ENCODE measurements at regions not wholly inside any gene's neighbourhood (a gene's known extent, or its start where the extent isn't known, plus 50 kb on each side); places are given as distances from the start of the nearest gene placed in this dataset.

DNA sequence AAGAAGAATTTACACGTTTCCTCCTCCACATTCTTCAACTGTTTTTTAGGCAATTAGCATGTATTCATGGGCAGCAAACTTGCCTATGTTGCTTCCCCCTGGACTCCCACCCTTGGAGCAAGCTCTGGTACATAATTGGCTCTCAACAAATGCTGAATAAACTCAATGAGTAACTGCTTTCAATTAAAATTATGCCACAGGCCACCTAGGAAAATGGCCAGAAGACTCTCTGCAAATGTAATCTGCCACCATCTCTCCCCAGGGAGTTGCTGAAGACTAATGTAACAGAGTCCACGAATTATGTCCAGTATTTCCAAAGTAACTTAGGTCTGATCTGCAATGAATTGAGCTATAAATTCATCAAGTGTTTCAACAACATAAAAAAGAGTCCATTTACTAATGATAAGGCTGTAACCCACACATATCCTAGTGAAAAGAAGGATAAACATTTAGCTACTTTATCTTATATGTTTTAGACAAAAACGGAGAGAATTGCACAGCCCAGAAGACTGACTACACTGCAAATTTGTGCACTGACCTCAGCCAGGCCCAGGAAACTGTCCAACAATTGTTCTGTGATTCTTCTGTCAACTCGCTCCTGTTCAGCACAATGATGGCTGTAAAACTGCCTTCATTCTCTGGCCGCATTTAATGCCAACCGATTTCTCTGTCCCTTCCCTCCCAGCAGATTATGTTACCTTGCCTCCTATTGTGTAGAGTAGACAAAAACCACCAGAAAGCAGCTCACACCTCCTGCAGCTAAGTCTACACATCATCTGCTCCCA, 808.6 kb upstream of the ARGLU1 start:
- TF ChIP-seq TOX (CRISPR knock-in tag; IDR thresholded peaks at IDR 0.05; ENCODE audit: borderline replicate concordance): no peak
- no peak for TF ChIP-seq ZFP3 (CRISPR knock-in tag; IDR thresholded peaks at IDR 0.05)
- TF ChIP-seq SNAI2 (CRISPR knock-in tag; IDR thresholded peaks at IDR 0.05): no peak
- TF ChIP-seq RARB (CRISPR knock-in tag; IDR thresholded peaks at IDR 0.05): no peak
- no peak for TF ChIP-seq GLIS3 (CRISPR knock-in tag; IDR thresholded peaks at IDR 0.05)
- TF ChIP-seq ZFP30 (CRISPR knock-in tag; IDR thresholded peaks at IDR 0.05): no peak
- TF ChIP-seq, protein P1, sequence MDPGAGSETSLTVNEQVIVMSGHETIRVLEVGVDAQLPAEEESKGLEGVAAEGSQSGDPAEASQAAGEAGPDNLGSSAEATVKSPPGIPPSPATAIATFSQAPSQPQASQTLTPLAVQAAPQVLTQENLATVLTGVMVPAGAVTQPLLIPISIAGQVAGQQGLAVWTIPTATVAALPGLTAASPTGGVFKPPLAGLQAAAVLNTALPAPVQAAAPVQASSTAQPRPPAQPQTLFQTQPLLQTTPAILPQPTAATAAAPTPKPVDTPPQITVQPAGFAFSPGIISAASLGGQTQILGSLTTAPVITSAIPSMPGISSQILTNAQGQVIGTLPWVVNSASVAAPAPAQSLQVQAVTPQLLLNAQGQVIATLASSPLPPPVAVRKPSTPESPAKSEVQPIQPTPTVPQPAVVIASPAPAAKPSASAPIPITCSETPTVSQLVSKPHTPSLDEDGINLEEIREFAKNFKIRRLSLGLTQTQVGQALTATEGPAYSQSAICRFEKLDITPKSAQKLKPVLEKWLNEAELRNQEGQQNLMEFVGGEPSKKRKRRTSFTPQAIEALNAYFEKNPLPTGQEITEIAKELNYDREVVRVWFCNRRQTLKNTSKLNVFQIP (CRISPR knock-in tag; IDR thresholded peaks at IDR 0.05; ENCODE audit: borderline replicate concordance, low read depth): no peak
- TF ChIP-seq OSR1 (CRISPR knock-in tag; IDR thresholded peaks at IDR 0.05): no peak
- TF ChIP-seq, protein P2, sequence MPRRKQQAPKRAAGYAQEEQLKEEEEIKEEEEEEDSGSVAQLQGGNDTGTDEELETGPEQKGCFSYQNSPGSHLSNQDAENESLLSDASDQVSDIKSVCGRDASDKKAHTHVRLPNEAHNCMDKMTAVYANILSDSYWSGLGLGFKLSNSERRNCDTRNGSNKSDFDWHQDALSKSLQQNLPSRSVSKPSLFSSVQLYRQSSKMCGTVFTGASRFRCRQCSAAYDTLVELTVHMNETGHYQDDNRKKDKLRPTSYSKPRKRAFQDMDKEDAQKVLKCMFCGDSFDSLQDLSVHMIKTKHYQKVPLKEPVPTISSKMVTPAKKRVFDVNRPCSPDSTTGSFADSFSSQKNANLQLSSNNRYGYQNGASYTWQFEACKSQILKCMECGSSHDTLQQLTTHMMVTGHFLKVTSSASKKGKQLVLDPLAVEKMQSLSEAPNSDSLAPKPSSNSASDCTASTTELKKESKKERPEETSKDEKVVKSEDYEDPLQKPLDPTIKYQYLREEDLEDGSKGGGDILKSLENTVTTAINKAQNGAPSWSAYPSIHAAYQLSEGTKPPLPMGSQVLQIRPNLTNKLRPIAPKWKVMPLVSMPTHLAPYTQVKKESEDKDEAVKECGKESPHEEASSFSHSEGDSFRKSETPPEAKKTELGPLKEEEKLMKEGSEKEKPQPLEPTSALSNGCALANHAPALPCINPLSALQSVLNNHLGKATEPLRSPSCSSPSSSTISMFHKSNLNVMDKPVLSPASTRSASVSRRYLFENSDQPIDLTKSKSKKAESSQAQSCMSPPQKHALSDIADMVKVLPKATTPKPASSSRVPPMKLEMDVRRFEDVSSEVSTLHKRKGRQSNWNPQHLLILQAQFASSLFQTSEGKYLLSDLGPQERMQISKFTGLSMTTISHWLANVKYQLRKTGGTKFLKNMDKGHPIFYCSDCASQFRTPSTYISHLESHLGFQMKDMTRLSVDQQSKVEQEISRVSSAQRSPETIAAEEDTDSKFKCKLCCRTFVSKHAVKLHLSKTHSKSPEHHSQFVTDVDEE (CRISPR knock-in tag; IDR thresholded peaks at IDR 0.05): peak; percentile 48
- TF ChIP-seq ZC3H10 (CRISPR knock-in tag; IDR thresholded peaks at IDR 0.05): no peak
- TF ChIP-seq ARNTL (CRISPR knock-in tag; IDR thresholded peaks at IDR 0.05; ENCODE audit: borderline replicate concordance, low read depth): no peak
- TF ChIP-seq, protein P3, sequence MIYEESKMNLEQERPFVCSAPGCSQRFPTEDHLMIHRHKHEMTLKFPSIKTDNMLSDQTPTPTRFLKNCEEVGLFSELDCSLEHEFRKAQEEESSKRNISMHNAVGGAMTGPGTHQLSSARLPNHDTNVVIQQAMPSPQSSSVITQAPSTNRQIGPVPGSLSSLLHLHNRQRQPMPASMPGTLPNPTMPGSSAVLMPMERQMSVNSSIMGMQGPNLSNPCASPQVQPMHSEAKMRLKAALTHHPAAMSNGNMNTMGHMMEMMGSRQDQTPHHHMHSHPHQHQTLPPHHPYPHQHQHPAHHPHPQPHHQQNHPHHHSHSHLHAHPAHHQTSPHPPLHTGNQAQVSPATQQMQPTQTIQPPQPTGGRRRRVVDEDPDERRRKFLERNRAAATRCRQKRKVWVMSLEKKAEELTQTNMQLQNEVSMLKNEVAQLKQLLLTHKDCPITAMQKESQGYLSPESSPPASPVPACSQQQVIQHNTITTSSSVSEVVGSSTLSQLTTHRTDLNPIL (CRISPR knock-in tag; IDR thresholded peaks at IDR 0.05; ENCODE audit: low read depth): no peak
- TF ChIP-seq BACH2 (CRISPR knock-in tag; IDR thresholded peaks at IDR 0.05; ENCODE audit: borderline replicate concordance): no peak
